HFF-Myc (cell line): ENCODE measurements at regions not wholly inside any gene's neighbourhood (a gene's known extent, or its start where the extent isn't known, plus 50 kb on each side); places are given as distances from the start of the nearest gene placed in this dataset.

Experiments used
- DNase-seq: peaks from one replicate; pipeline ENCODE4 v3.0.0-alpha.2; 2011; ENCODE audit warnings: low read depth; ENCODE audit errors: extremely low read depth
- H3K4me3 ChIP-seq: replicated peaks from 2 replicates; pipeline ENCODE4 v1.5.1; 2011; ENCODE audit warnings: low read depth, mild to moderate bottlenecking, control low read depth, low read length
- CTCF ChIP-seq: IDR thresholded peaks from 2 replicates; pipeline ENCODE4 v1.5.1; 2012; ENCODE audit warnings: mild to moderate bottlenecking, low read depth, low read length, control low read depth; ENCODE audit errors: missing control alignments

- no peak for DNase-seq
- no peak overlapping the region for H3K4me3 ChIP-seq
- no peak for TF ChIP-seq CTCF
Measured at GRCh38 chr14:62017651-62018230, 255.5 kb downstream of the SNAPC1 start.

- DNase-seq, result no peak
- no peak overlapping the region for H3K4me3 ChIP-seq
- TF ChIP-seq CTCF, result no peak
Measured at GRCh38 chr14:62018606-62019005, 256.4 kb downstream of the SNAPC1 start.

- DNase-seq, result no peak
- no peak for TF ChIP-seq CTCF
- no peak overlapping the region for H3K4me3 ChIP-seq
Measured at GRCh38 chr14:62027958-62028357, 265.7 kb downstream of the SNAPC1 start.

GRCh38 chr14:62029569-62029924 is 267.3 kb downstream of the SNAPC1 start:
- TF ChIP-seq CTCF, result no peak
- H3K4me3 ChIP-seq, result no peak overlapping the region
- DNase-seq, result no peak

GRCh38 chr14:62030387-62030786 is 268.2 kb downstream of the SNAPC1 start:
- DNase-seq, result no peak
- H3K4me3 ChIP-seq, result no peak overlapping the region
- no peak for TF ChIP-seq CTCF

- no peak for TF ChIP-seq CTCF
- no peak overlapping the region for H3K4me3 ChIP-seq
- no peak for DNase-seq
Measured at GRCh38 chr14:62031504-62031903, 269.3 kb downstream of the SNAPC1 start.

GRCh38 chr14:62053188-62053587 is 291.0 kb downstream of the SNAPC1 start:
- H3K4me3 ChIP-seq, result no peak overlapping the region
- no peak for TF ChIP-seq CTCF
- DNase-seq, result no peak
